HEK293T (cell line): ENCODE measurements at regions not wholly inside any gene's neighbourhood (a gene's known extent, or its start where the extent isn't known, plus 50 kb on each side); places are given as distances from the start of the nearest gene placed in this dataset.

ENCODE experiments used
- CTCF ChIA-PET: fragments of 350-600 bp; formaldehyde crosslinking; extraction: SDS; loops from one replicate; lab custom pipeline; 2021; ENCODE audit warnings: antibody characterized with exemption, inconsistent platforms; lab: Yijun Ruan, JAX
- POLR2A ChIA-PET: fragments of 350-600 bp; formaldehyde crosslinking; extraction: SDS; loops from one replicate; lab custom pipeline; 2020; ENCODE audit warnings: antibody characterized with exemption, inconsistent platforms; lab: Yijun Ruan, JAX
- DNase-seq: peaks from one replicate; pipeline ENCODE4 v3.0.0; 2012; ENCODE audit warnings: mixed read lengths; ENCODE audit errors: extremely low spot score
- ARNT ChIP-seq: fragments of 450-650 bp; IDR thresholded peaks from 2 replicates; pipeline ENCODE4 v1.6.1; 2017; ENCODE audit warnings: mild to moderate bottlenecking
- BHLHE40 ChIP-seq: fragments of 450-650 bp; IDR thresholded peaks from 2 replicates; pipeline ENCODE4 v1.6.1; 2016; ENCODE audit warnings: mild to moderate bottlenecking, moderate library complexity, borderline replicate concordance
- CTBP1 ChIP-seq: fragments of 450-650 bp; IDR thresholded peaks from 2 replicates; pipeline ENCODE4 v1.6.1; 2016; ENCODE audit warnings: borderline replicate concordance
- ELF4 ChIP-seq: fragments of 450-650 bp; IDR thresholded peaks from 2 replicates; pipeline ENCODE4 v1.6.1; 2017; ENCODE audit warnings: antibody characterized with exemption
- FOXA1 ChIP-seq: fragments of 450-650 bp; IDR thresholded peaks from 2 replicates; pipeline ENCODE4 v1.6.1; 2016; ENCODE audit warnings: mild to moderate bottlenecking
- FOXK2 ChIP-seq: fragments of 450-650 bp; IDR thresholded peaks from 2 replicates; pipeline ENCODE4 v1.6.1; 2016; ENCODE audit warnings: mild to moderate bottlenecking
- FOXM1 ChIP-seq: fragments of 450-650 bp; IDR thresholded peaks from 2 replicates; pipeline ENCODE4 v1.6.1; 2017; ENCODE audit warnings: mild to moderate bottlenecking, borderline replicate concordance
- HDGF ChIP-seq: fragments of 450-650 bp; IDR thresholded peaks from 2 replicates; pipeline ENCODE4 v1.6.1; 2017; ENCODE audit warnings: antibody characterized with exemption, borderline replicate concordance
- L3MBTL2 ChIP-seq: fragments of 450-650 bp; conservative IDR thresholded peaks from 2 replicates; pipeline ENCODE4 v1.6.1; 2016; ENCODE audit warnings: mild to moderate bottlenecking
- LEF1 ChIP-seq: fragments of 450-650 bp; IDR thresholded peaks from 2 replicates; pipeline ENCODE4 v1.6.1; 2017; ENCODE audit warnings: mild to moderate bottlenecking, borderline replicate concordance
- NFRKB ChIP-seq: fragments of 450-650 bp; IDR thresholded peaks from 2 replicates; pipeline ENCODE4 v1.6.1; 2016; ENCODE audit warnings: mild to moderate bottlenecking, moderate library complexity
- SP1 ChIP-seq: fragments of 450-650 bp; IDR thresholded peaks from 2 replicates; pipeline ENCODE4 v1.6.1; 2017
- SUZ12 ChIP-seq: fragments of 450-650 bp; IDR thresholded peaks from 2 replicates; pipeline ENCODE4 v1.6.1; 2016; ENCODE audit warnings: mild to moderate bottlenecking
- TARDBP ChIP-seq: fragments of 450-650 bp; IDR thresholded peaks from 2 replicates; pipeline ENCODE4 v1.6.1; 2016
- ZNF384 ChIP-seq: fragments of 450-650 bp; IDR thresholded peaks from 2 replicates; pipeline ENCODE4 v1.6.1; 2016
- TF ChIP-seq, protein P1 (sequence below): fragments of 450-650 bp; IDR thresholded peaks from 2 replicates; pipeline ENCODE4 v1.6.1; 2016

DNA sequence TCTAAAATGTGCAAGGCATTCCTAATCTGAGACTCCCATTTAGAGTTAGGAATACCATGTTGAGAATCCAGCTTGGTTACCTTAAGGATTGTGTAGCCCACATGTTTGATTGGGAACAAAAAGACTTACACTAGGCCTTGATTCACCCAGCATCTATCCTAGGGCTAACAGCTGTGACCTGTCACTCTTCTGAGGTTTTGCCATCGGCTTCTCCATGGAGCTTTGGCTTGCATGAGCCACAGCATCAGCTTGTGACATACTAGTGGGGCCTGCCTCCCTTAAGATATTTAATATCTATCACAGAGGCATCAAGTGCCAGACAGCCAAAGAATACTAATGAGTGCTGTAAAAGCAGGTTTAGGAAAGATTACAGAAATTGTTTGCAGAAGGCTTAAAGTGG is 241.3 kb upstream of the UBE2E3 start:
- TF ChIP-seq ARNT (no peak), CTBP1 (no peak), SP1 (no peak), FOXM1 (no peak), L3MBTL2 (no peak), FOXA1 (no peak), ELF4 (no peak), TARDBP (no peak), FOXK2 (no peak), BHLHE40 (no peak), NFRKB (no peak), SUZ12 (no peak), LEF1 (no peak), ZNF384 (no peak), HDGF (no peak)
- TF ChIP-seq, protein P1, sequence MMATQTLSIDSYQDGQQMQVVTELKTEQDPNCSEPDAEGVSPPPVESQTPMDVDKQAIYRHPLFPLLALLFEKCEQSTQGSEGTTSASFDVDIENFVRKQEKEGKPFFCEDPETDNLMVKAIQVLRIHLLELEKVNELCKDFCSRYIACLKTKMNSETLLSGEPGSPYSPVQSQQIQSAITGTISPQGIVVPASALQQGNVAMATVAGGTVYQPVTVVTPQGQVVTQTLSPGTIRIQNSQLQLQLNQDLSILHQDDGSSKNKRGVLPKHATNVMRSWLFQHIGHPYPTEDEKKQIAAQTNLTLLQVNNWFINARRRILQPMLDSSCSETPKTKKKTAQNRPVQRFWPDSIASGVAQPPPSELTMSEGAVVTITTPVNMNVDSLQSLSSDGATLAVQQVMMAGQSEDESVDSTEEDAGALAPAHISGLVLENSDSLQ = no peak
- ChIA-PET POLR2A (no interaction called here), CTCF (no interaction called here)
- DNase-seq = no peak

DNA sequence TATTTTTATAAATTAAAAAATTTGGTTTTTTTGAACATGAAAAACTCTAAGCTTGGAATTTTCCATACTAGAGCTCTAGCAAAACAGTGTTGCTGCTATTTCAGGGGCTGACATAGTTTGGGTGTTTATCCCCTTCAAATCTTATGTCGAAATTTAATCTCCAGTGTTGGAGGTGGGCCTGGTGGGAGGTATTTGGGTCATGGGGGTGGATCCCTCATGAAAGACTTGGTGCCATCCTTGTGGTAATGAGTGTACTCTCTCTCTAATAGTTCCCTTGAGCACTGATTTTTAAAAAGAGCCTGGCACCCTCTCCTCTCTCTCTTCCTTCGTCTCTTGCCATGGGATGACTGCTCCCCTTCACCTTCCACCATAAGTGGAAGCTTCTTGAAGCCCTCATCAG is 244.6 kb upstream of the UBE2E3 start:
- ChIA-PET CTCF (no interaction called here), POLR2A (no interaction called here)
- no peak for DNase-seq
- TF ChIP-seq HDGF (no peak), ZNF384 (no peak), CTBP1 (no peak), LEF1 (no peak), SP1 (no peak), FOXA1 (no peak), FOXK2 (no peak), NFRKB (no peak), BHLHE40 (no peak), TARDBP (no peak), SUZ12 (no peak), ELF4 (no peak), FOXM1 (no peak), ARNT (no peak), L3MBTL2 (no peak)
- TF ChIP-seq, protein P1 = no peak

DNA sequence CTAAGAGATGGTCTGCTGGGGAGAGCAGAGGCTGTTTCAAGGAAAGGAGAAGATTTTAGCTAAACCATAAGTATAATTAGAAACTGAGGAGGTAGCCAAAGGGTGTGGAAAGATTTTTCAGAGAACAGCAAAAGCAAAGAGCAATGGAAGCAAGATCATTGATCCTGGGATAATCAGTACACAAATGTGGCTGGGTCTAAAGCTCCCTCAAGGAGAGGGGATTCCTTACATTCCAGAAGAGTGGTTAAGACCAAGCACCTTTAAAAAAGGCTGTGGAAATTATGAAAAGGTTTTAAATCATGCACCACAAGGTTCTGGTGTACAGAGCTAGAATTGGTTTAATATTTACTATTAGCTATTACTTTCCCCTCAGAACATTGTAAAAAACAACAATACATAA is 246.0 kb upstream of the UBE2E3 start:
- no peak for TF ChIP-seq L3MBTL2
- TF ChIP-seq SUZ12 = no peak
- TF ChIP-seq TARDBP = no peak
- TF ChIP-seq ARNT = no peak
- DNase-seq = no peak
- ChIA-PET CTCF (interaction anchor here (1.1 kb wide), 1 partner anchor 57 kb away, joined by 3 read pairs; no protein-coding TSS in a partner anchor), POLR2A (no interaction called here)

DNA sequence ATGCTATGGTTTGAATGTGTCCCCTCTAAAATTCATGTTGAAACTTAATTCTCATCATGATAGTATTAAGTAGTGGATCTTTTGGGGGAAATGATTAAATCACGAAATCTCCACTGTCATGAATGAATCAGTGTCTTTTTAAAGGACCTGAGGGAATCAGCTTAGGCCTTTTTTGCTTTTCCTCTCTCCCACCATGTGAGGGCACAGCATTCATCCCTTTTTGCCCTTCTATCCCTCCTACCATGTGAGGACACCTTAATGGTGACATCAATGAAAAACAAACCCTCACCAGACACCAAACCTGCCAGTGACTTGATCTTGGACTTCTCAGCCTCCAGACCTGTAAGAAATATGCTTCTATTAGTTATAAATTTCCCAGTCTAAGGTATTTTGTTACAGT is 247.1 kb upstream of the UBE2E3 start:
- no peak for DNase-seq
- TF ChIP-seq ZNF384 (no peak), BHLHE40 (no peak), SP1 (no peak), LEF1 (no peak), HDGF (no peak), FOXA1 (no peak), TARDBP (no peak), FOXM1 (no peak), CTBP1 (no peak)
- TF ChIP-seq, protein P1 = no peak
- CTCF ChIA-PET = interaction anchor here (0.6 kb wide), 2 partner anchors 11 to 183 kb away, joined by 3 read pairs; no protein-coding TSS in a partner anchor
- POLR2A ChIA-PET = no interaction called here

DNA sequence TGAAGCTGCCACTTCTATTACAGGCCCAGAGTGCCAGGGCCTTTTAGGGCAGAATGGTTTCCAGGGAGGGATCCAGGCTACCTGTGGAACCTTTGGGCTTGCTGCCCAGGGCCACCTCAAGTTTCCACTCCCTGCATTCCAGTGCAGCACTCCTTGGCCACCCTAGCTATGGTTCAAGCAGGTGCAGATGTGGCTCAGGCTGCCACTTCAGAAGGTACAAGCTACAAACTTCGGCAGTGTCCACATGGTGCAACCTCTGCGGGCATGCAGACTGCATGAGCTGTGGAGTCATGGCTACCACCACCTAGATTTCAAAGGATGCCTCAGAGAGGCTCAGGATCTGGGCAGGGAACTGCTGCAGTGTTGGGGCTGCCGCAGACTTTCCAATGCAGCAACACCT is 248.1 kb upstream of the UBE2E3 start:
- ChIA-PET CTCF (no interaction called here), POLR2A (no interaction called here)
- no peak for TF ChIP-seq FOXK2
- DNase-seq = no peak

DNA sequence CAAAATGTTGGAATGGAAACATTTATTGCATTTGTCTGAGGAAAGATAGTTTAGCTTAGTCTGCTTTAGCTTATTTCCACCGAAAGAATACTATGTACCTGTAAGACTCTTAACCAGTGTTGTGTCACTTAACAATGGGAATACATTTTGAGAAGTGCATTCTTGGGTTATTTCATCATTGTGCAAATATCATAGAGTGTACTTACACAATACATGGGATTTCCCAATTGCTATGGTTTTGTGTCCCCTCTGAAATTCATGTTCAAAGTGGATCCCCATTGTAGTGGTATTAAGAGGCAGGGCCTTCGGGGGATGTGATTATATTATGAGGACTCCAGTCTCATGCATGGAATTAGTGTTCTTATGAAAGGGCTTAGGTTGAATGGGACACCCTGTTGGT is 249.4 kb upstream of the UBE2E3 start:
- DNase-seq = no peak
- POLR2A ChIA-PET = no interaction called here
- TF ChIP-seq ARNT = no peak
- no peak for TF ChIP-seq SUZ12
- TF ChIP-seq ZNF384 = no peak
- no peak for TF ChIP-seq LEF1
- no peak for TF ChIP-seq SP1
- no peak for TF ChIP-seq TARDBP
- TF ChIP-seq HDGF = no peak
- TF ChIP-seq ELF4 = no peak
- TF ChIP-seq CTBP1 = no peak
- no peak for TF ChIP-seq FOXK2
- TF ChIP-seq BHLHE40 = no peak
- no peak for TF ChIP-seq FOXM1
- TF ChIP-seq NFRKB = no peak
- CTCF ChIA-PET = no interaction called here

DNA sequence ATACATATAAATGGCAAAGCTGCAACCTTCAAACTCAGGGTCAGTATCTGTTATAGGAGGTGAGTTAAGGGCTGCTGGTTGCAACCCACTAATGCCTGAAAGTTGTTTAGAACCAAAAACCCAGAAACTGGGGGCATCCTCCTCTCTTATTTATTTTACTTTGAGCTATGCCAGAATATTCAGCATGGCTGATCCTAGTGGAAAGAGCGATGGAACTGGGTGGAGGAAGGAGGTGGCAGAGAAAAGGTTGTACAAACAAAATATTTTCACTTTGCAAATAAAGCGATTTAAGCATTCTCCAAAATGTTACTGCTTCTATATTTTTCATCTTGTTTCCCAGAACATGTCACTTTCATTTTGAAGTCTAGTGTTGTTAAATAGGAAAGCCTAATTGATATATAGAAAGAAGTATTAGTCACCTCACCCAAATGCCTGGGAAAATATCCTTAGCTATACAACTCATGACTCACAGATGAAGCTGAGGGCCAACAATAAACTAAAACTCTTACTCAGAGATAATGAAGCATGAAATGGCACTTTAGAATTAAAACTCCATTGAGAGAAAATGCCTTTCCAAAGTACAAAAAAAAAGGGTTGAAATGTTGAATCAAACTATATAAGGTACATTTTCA is 251.4 kb upstream of the UBE2E3 start:
- POLR2A ChIA-PET = no interaction called here
- TF ChIP-seq ELF4 (no peak), HDGF (no peak), LEF1 (no peak), SP1 (no peak), L3MBTL2 (no peak), FOXM1 (no peak), TARDBP (no peak), FOXA1 (no peak), ZNF384 (no peak), ARNT (no peak)
- TF ChIP-seq, protein P1 = no peak
- CTCF ChIA-PET = interaction anchor here (0.6 kb wide), 1 partner anchor 371 kb away, joined by 3 read pairs; no protein-coding TSS in a partner anchor
- DNase-seq = no peak
